ENCODE measurements at regions not wholly inside any gene's neighbourhood (a gene's known extent, or its start where the extent isn't known, plus 50 kb on each side); places are given as distances from the start of the nearest gene placed in this dataset.
A peak's percentile ranks its signal among the peaks of the same experiment; 100 is the strongest.

DNA sequence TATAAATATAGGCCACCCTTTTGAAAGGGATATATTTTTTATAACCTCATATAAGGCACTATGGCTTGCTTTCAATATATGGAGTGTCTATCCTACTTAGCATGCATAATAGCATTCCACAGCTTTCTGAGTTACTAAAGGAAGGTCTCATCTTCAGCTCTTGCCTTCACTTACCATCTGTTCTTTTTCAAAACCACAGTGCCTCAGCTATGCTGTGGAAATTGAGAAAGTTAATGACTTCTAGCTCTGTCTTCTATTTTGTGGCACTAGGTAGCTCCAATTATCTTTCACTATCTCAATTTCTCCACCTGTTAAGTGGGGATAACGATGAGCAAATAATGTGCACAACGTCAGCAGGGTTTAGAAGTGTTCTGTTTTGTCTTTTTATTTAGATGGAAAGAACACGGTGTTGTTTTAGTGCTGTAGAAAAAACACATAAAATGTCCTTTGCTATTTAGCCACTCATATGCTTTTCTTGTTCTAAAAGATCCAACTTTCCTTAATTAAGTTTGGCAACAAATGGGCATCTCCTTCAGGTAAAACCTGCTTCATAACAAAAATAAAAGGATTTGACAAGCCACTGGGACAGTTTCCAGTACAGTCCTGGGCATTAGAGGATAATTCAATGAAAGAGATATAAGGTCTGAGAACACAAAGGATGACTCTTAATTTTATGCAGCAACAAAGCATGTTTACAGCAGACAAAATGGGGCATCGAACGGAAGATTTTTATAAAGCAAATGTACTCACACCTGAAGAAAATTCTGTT, 462.0 kb upstream of the SYT1 start:
- DNase-seq (ENCODE audit: extremely low spot score, insufficient read length, low read depth) (no peak), FAIRE-seq (no peak)

GRCh38 chr12:78403136-78403535, 461.4 kb upstream of the SYT1 start:
- FAIRE-seq (no peak), DNase-seq (ENCODE audit: extremely low spot score, insufficient read length, low read depth) (no peak)

DNA sequence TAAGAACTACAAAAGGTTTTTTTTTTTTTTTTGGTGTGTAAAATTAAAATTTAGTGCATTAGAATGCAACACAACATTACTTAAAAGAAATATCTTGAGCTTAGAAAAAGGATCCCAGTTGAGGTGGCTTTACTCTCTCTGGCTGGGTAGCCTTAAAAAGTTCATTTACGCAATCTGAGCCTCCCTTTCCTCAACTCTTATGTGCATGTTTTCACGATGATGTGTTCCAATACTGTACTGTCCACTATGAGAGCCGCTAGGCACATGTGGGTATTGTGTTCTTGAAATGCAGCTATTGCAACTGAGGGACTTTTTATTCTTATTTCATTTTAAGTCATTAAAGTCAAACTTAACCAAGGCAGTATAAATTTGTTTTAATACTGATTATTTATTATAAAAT, 460.9 kb upstream of the SYT1 start:
- DNase-seq (ENCODE audit: extremely low spot score, insufficient read length, low read depth) (no peak), FAIRE-seq (no peak)

DNA sequence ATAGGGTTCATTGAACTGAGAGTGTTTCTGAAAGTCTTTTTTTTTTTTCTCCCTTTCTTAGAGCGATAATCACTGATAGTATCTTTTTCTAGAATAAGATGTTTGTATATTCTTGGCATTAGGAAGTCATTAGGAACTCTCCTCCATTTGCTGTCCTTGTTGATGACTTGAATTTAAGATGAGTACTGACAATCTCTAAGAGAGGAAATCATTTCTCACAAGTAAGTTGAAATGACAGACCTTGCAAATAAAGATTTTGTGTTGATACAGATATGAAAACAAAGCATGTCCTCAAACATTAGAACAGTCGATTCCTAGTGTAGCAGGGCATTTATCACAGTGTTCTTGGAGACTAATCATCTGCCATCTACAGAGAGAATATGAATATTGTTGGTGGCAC, 458.4 kb upstream of the SYT1 start:
- DNase-seq (ENCODE audit: extremely low spot score, insufficient read length, low read depth): no peak
- FAIRE-seq: no peak

- no peak for DNase-seq (ENCODE audit: extremely low spot score, insufficient read length, low read depth)
Measured at GRCh38 chr12:78406828-78407227, 457.7 kb upstream of the SYT1 start.

GRCh38 chr12:78407722-78408121, 456.9 kb upstream of the SYT1 start:
- no peak for FAIRE-seq

More at GRCh38 chr12:78406828-78407227, 457.7 kb upstream of the SYT1 start:
- FAIRE-seq: peak; percentile 74

DNA sequence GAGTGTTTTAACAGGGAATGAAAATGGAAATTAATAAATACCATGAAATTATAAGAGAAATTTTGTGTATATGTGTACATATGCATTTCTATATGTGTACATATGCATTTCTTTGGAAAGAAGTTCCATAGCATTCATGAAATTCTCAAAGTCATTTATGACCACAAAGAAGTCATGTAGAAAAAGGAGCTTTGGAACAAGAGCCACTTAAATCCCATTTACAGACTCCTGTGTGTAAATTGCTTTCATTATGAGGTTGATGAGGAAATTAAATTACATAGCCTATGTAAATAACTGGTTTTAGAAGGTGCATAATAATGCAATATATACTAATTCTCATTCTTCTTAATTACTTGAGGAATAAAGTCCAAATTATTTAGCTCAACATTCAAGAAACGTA, 450.5 kb upstream of the SYT1 start:
- FAIRE-seq (no peak), DNase-seq (ENCODE audit: extremely low spot score, insufficient read length, low read depth) (no peak)

More at GRCh38 chr12:78407722-78408121, 456.9 kb upstream of the SYT1 start:
- DNase-seq (ENCODE audit: extremely low spot score, insufficient read length, low read depth): no peak

GRCh38 chr12:78418919-78419318, 445.7 kb upstream of the SYT1 start:
- no peak for FAIRE-seq
- no peak for DNase-seq (ENCODE audit: extremely low spot score, insufficient read length, low read depth)

DNA sequence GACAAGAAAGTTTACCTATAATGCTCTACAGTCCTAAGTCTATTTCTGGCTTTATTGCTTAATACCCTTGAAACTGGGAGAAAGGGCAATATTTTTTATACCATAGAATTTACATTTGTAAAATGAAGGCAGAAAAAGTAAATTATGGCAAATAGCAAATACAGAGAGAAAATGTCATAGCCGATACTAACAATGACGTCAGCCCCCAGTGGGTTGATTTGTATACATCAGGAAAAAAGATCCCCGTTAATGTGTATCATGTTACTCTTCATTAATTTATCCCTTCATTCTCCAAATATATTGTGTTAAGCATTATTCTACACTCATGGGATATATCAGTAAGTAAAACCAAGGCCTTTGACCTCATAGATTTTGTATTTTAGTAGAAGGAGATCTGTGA, 445.1 kb upstream of the SYT1 start:
- no peak for DNase-seq (ENCODE audit: extremely low spot score, insufficient read length, low read depth)
- FAIRE-seq: no peak

DNA sequence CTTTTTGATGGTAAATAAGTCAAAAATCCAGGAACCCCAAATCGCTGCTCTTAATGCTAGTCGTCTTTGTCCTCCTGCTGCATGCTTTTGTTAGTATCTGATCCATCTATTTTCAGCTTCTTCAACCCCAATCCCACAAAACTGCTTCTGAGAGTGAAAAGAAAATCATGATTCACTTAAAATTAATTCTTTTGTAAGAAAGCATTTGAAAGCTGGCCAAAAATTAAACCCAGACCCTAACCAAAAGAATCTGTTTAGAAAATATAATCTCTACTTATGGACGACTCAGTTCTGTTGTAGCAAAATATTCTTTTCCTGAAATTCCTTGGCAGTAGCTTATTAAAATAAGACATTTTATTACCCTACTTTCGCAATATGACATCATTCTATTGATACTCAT, 443.6 kb upstream of the SYT1 start:
- no peak for DNase-seq (ENCODE audit: extremely low spot score, insufficient read length, low read depth)
- no peak for FAIRE-seq

- DNase-seq (ENCODE audit: extremely low spot score, insufficient read length, low read depth) (no peak), FAIRE-seq (no peak)
Measured at GRCh38 chr12:78430551-78430950, 434.0 kb upstream of the SYT1 start.

DNA sequence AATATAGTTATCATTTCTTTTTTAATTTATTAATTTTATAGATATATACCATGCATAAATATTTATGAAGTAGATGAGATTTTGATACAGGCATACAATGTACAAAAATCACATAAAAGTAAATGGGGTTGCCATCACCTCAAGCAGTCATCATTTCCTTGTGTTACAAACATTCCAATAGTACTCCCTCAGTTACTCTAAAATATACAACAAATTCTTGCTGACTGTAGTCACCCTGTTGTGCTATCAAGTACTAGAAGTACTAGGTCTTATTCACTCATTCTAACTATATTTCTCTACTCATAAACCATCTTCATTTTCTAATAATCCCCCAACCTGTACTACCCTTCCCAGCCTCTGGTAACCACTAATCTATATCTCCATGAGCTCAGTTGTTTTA, 432.6 kb upstream of the SYT1 start:
- FAIRE-seq (no peak), DNase-seq (ENCODE audit: extremely low spot score, insufficient read length, low read depth) (no peak)

DNA sequence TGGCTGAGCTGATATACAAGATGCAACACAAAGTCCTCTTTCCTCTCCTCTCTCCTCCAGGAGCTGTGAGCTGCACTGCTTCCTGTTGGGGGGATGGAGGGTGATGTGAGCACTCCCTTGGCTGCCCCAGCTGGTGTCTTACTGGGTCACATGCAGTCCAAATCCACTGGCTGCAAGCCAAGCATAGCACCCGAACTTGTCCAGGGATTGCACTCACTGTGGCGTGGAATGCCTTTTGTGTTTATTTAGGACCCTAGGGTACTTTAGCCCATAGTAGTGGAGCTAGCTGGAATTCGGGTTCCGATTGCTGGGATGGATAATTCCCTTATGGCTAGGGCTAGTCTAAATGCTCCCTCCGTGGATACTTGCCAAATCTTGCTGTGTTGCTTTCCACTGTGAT, 424.9 kb upstream of the SYT1 start:
- no peak for DNase-seq (ENCODE audit: extremely low spot score, insufficient read length, low read depth)

DNA sequence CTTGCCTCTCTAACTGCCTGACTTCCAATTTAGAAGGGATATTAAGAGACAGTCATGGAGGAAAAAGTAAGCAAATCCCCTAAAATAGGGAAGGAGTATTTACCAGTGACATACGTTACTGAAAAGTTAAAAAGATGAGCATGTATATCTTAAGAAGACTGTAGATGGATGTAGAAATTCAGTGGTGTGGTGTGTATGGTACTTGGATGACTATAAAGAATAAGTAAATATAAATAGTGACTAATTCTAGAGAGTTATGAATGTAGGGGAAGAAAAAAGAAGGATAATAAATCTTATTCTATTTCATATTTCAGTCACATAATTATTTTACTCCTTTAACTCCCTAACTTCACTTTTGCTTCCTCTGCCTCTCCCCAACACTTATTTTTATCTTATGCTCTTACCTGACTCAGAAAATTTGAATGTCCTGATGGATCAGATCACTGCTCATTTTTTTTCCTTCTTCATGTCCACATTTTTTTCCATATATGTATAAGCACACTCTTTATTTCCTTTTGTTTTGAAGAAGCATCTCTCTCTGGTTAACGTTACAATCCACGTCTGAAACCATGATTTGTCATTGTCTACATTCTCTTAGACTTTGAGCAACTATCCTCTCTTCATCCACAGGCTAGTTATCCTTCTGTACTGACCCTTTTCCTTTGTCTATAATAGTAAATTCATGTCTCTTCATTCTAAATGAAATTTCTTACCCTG, 422.7 kb upstream of the SYT1 start:
- DNase-seq (ENCODE audit: extremely low spot score, insufficient read length, low read depth) (no peak), FAIRE-seq (no peak)

More for the DNA sequence above, 424.9 kb upstream of the SYT1 start:
- FAIRE-seq: no peak

DNA sequence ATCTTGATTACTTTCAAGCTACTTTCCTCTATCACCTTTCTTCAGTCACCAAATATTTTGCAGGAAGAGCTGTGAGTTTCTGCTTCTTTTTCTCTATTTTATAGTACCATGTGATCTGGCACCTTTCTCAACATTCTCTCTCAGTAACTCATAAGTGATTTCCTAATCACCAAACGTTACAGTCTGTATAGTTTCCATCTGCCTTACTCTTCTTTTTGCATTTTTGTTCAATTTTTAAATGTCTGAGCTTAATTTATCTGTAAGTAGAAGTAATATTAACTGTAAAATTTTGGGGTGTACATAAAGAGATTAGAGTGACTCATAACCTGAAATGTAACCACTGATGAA, 422.1 kb upstream of the SYT1 start:
- DNase-seq (ENCODE audit: extremely low spot score, insufficient read length, low read depth) (no peak), FAIRE-seq (no peak)

- DNase-seq (ENCODE audit: extremely low spot score, insufficient read length, low read depth) (no peak), FAIRE-seq (no peak)
Measured at GRCh38 chr12:78446555-78446954, 418.0 kb upstream of the SYT1 start.

- no peak for FAIRE-seq
- no peak for DNase-seq (ENCODE audit: extremely low spot score, insufficient read length, low read depth)
Measured at GRCh38 chr12:78447373-78447772, 417.2 kb upstream of the SYT1 start.

DNA sequence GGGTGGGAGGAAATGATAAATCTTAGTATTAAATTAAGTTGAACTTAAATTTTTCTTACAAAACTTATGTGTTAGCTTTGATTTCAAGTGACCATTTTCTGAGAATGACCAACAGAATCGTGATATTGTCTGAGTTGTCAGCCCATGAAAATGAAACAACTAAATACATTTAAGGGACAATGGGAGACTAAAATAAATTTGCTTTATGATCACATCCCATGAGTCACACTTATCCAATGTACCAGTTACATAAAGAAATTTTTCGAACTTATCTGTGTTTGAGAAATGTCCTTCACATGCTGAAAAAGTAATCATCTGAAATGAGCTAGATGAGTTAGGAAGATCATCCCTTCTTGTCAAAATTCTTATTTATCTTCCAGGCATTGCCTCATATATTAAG, 415.9 kb upstream of the SYT1 start:
- DNase-seq (ENCODE audit: extremely low spot score, insufficient read length, low read depth): no peak
- no peak for FAIRE-seq

DNA sequence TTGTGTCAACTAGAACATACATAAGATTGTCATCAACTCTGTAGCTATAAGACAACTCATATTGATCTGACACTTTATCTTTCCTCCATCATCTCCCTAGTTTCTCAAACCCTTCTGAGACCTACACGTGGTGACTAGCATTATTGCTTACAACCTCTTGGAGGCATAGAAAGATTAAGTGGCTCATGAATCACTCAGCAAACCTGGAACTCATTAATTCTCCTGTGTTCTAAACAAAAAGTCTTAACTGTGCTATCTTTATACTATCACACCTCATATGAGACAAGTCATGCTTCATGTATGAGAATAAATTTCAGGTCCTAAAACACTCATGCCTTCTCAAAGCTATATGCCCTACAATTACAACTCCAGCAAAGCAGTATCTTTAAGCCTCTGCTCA, 408.6 kb upstream of the SYT1 start:
- no peak for DNase-seq (ENCODE audit: extremely low spot score, insufficient read length, low read depth)
- no peak for FAIRE-seq

DNA sequence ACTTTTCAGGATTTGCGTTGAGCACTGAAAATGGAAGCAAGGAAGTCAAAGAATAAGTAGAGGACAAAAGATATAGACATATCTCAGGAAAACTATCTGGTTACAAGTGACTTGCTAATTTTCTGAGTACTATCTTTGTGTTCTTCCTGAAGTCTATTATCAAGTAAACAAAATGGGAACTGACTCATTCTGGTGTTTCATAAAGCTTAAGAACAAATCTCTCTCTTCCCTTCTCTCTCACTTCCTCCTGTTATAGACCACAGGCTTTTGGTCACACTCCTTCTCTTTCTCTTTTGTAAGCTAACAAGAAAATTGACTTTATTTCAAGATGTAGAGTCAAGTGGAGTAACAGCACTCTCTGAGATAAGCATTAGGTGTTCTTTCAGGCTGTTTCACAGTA, 406.6 kb upstream of the SYT1 start:
- FAIRE-seq (peak; percentile 67), DNase-seq (ENCODE audit: extremely low spot score, insufficient read length, low read depth) (peak; percentile 4)

GRCh38 chr12:78470354-78471195, 394.0 kb upstream of the SYT1 start:
- no peak for DNase-seq (ENCODE audit: extremely low spot score, insufficient read length, low read depth)
- peak; percentile 33 for FAIRE-seq
